A549 (cell line): ENCODE measurements at regions not wholly inside any gene's neighbourhood (a gene's known extent, or its start where the extent isn't known, plus 50 kb on each side); places are given as distances from the start of the nearest gene placed in this dataset.

Source experiments
- EP300 ChIP-seq, 2 experiments: fragments of >200 bp; sonication (Bioruptor Twin); formaldehyde crosslinking; IDR thresholded peaks; 2 replicates in 1 of 2; 3 replicates in 1 of 2; pipeline ENCODE4 v1.6.1; 2016 to 2017
- ESRRA ChIP-seq: fragments of 150-350 bp; IDR thresholded peaks from 2 replicates; pipeline ENCODE4 v1.6.1; 2014; ENCODE audit warnings: mild to moderate bottlenecking, low read length, borderline replicate concordance
- GATA3 ChIP-seq: IDR thresholded peaks from 2 replicates; pipeline ENCODE4 v1.6.1; 2012; ENCODE audit warnings: borderline replicate concordance
- KDM1A ChIP-seq: fragments of 200-600 bp; sonication (generic); IDR thresholded peaks from 2 replicates; pipeline ENCODE4 v1.6.1; 2016; ENCODE audit warnings: low read depth, mild to moderate bottlenecking
- TF ChIP-seq, protein P1 (sequence below): fragments of >200 bp; sonication (Bioruptor Twin); formaldehyde crosslinking; IDR thresholded peaks from 3 replicates; pipeline ENCODE4 v1.5.1; 2016
- TF ChIP-seq, protein P2 (sequence below): IDR thresholded peaks from 2 replicates; pipeline ENCODE4 v1.6.1; 2012

DNA sequence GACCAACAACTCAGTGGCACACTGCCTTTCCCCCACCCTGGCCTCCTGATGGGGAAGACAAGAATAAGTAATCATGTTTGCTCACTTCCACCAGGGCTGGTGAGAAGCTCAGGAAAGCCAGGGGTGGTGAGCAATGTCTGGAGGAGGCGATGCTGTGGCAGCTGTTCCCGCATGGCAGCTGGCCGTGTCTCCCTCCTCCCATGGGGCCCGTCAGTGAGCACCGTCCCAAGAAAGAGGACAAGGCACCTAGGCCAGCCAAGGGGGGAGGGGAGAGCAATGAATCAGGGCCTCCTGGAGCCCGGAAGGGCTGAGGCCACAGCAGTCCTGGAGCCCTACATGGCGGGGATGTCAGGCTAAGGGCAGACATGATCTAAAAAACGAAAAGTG is 69.2 kb upstream of the INSIG1 start:
- TF ChIP-seq, protein P1, sequence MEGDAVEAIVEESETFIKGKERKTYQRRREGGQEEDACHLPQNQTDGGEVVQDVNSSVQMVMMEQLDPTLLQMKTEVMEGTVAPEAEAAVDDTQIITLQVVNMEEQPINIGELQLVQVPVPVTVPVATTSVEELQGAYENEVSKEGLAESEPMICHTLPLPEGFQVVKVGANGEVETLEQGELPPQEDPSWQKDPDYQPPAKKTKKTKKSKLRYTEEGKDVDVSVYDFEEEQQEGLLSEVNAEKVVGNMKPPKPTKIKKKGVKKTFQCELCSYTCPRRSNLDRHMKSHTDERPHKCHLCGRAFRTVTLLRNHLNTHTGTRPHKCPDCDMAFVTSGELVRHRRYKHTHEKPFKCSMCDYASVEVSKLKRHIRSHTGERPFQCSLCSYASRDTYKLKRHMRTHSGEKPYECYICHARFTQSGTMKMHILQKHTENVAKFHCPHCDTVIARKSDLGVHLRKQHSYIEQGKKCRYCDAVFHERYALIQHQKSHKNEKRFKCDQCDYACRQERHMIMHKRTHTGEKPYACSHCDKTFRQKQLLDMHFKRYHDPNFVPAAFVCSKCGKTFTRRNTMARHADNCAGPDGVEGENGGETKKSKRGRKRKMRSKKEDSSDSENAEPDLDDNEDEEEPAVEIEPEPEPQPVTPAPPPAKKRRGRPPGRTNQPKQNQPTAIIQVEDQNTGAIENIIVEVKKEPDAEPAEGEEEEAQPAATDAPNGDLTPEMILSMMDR = no peak
- no peak for TF ChIP-seq GATA3
- TF ChIP-seq ESRRA = no peak
- TF ChIP-seq EP300 (IDR thresholded peaks at IDR 0.05) = no peak
- TF ChIP-seq, protein P2, sequence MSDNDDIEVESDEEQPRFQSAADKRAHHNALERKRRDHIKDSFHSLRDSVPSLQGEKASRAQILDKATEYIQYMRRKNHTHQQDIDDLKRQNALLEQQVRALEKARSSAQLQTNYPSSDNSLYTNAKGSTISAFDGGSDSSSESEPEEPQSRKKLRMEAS = no peak
- no peak for TF ChIP-seq KDM1A
